ENCODE measurements at regions not wholly inside any gene's neighbourhood (a gene's known extent, or its start where the extent isn't known, plus 50 kb on each side); places are given as distances from the start of the nearest gene placed in this dataset.
A peak's percentile ranks its signal among the peaks of the same experiment; 100 is the strongest.

GRCh38 chr2:174694196-174694878 is 69.9 kb downstream of the CHRNA1 start:
- H2AFZ ChIP-seq (ENCODE audit: low read depth, low read length): no peak overlapping the region
- H3K4me3 ChIP-seq: no peak overlapping the region
- ATAC-seq (no peak), FAIRE-seq (no peak), DNase-seq (ENCODE audit: extremely low read depth in 1 of 4, low spot score in 3 of 4) (no peak)
- intact Hi-C loops (cut with micrococcal nuclease) (no loop called here), in situ Hi-C loops (cut with MboI) (loop anchor here (10.0 kb wide), 1 partner anchor 230 kb away; no protein-coding TSS in a partner anchor)
- H3K79me2 ChIP-seq (ENCODE audit: control insufficient read depth, insufficient read depth, low read length): no peaks in the 10 kb centered on the region
- no peaks in the 10 kb centered on the region for H3K36me3 ChIP-seq (ENCODE audit: control insufficient read depth, insufficient read depth, low read length)
- POLR2A ChIA-PET: no interaction called here
- 1% methylated on average over 5 of the region's 5 CpGs for WGBS (ENCODE audit: insufficient coverage, low coverage, missing lambda C conversion rate)
- H3K27ac ChIP-seq (ENCODE audit: extremely low read depth, low read depth, low read length): no peak overlapping the region
- no peak overlapping the region for H3K4me2 ChIP-seq (ENCODE audit: insufficient read depth, low read length)
- no peak overlapping the region for H3K9ac ChIP-seq (ENCODE audit: insufficient read depth in 1 of 2, low read depth in 2 of 2, low read length in 2 of 2)
- CTCF ChIA-PET (ENCODE audit: low intra/inter-chr PET ratio): no interaction called here
- no peaks in the 10 kb centered on the region for H3K9me3 ChIP-seq (replicated peaks; ENCODE audit: control insufficient read depth, insufficient read depth, low read depth, low read length)
- H4K20me1 ChIP-seq (replicated peaks; ENCODE audit: control insufficient read depth, insufficient read depth, low read length): no peaks in the 10 kb centered on the region
- BruUV-seq (replicated peaks): no TSS peak
- peaks cover 0 to 24% of the 10 kb centered on the region in 2 experiments; a peak in 2 of 5 replicates for H3K27me3 ChIP-seq (ENCODE audit: control insufficient read depth in 2 of 2, insufficient read depth in 2 of 2, low read length in 2 of 2)
- TF ChIP-seq ZNF384 (IDR thresholded peaks at IDR 0.05; ENCODE audit: low read depth, low read length) (no peak), ATF3 (IDR thresholded peaks at IDR 0.05) (peak; percentile 34; the same call in 1 of the 2 replicates), ATF3 (CRISPR knock-in tag; conservative IDR thresholded peaks at IDR 0.05) (no peak), NR2F6 (CRISPR knock-in tag; IDR thresholded peaks at IDR 0.05) (no peak), PATZ1 (CRISPR knock-in tag; IDR thresholded peaks at IDR 0.05; ENCODE audit: borderline replicate concordance) (no peak), RBM14 (IDR thresholded peaks at IDR 0.05; ENCODE audit: borderline replicate concordance, insufficient read depth, low read depth, low read length) (no peak), ZNF408 (CRISPR knock-in tag; IDR thresholded peaks at IDR 0.05; ENCODE audit: low read depth) (no peak), CREBBP (IDR thresholded peaks at IDR 0.05; ENCODE audit: low read depth, low read length) (no peak), ZNF511 (CRISPR knock-in tag; IDR thresholded peaks at IDR 0.05) (no peak), TCF7 (IDR thresholded peaks at IDR 0.05; ENCODE audit: borderline replicate concordance) (no peak), ATF7 (IDR thresholded peaks at IDR 0.05) (peak; percentile 26; the same call in 1 of the 2 replicates), L3MBTL2 (IDR thresholded peaks at IDR 0.05) (no peak)
- H3K4me1 ChIP-seq (replicated peaks in 1 of 2; ENCODE audit: control insufficient read depth in 2 of 2, insufficient read depth in 2 of 2, low read length in 2 of 2): no peaks in the 10 kb centered on the region
- no peaks in the 10 kb centered on the region for H3K9me1 ChIP-seq (ENCODE audit: control insufficient read depth, insufficient read depth, low read length)
